Activated T-cell treated with anti-CD3 and anti-CD28 coated beads, Interleukin-2, amount 50 U/mL, for 72 hours (primary cell): ENCODE measurements at regions not wholly inside any gene's neighbourhood (a gene's known extent, or its start where the extent isn't known, plus 50 kb on each side); places are given as distances from the start of the nearest gene placed in this dataset.

Experiments
- ATAC-seq, 2 donors: fragments of 150-1000 bp; cut with Tn5 transposase; replicated peaks in 1 of 2; 2 replicates each; pipeline ENCODE4 v1.10.0; 2021; ENCODE audit warnings: moderate library complexity in 2 of 2, mild to moderate bottlenecking in 1 of 2
- DNase-seq, 2 donors: peaks; one replicate each; pipeline ENCODE4 v3.0.0; 2021 to 2022; ENCODE audit warnings: mixed read lengths in 1 of 2
- H3K27ac Mint-ChIP-seq: one replicate; pipeline ENCODE4 v1.8.0; 2022; ENCODE audit warnings: mild to moderate bottlenecking, moderate library complexity, mixed read lengths
- H3K27me3 Mint-ChIP-seq: one replicate; pipeline ENCODE4 v1.8.0; 2022; ENCODE audit warnings: low read depth, mixed read lengths
- H3K36me3 Mint-ChIP-seq, 2 donors: one replicate each; pipeline ENCODE4 v1.8.0; 2022; ENCODE audit warnings: mixed read lengths in 2 of 2, mild to moderate bottlenecking in 1 of 2; ENCODE audit not compliant: insufficient read depth in 2 of 2
- H3K4me1 Mint-ChIP-seq: one replicate; pipeline ENCODE4 v1.8.0; 2022; ENCODE audit warnings: low read depth, mixed read lengths
- H3K4me3 Mint-ChIP-seq, 2 donors: one replicate each; pipeline ENCODE4 v1.8.0; 2022; ENCODE audit warnings: mild to moderate bottlenecking in 2 of 2, mixed read lengths in 2 of 2, moderate library complexity in 2 of 2
- H3K9me3 Mint-ChIP-seq, 2 donors: one replicate each; pipeline ENCODE4 v1.8.0; 2022; ENCODE audit warnings: mixed read lengths in 2 of 2

DNA sequence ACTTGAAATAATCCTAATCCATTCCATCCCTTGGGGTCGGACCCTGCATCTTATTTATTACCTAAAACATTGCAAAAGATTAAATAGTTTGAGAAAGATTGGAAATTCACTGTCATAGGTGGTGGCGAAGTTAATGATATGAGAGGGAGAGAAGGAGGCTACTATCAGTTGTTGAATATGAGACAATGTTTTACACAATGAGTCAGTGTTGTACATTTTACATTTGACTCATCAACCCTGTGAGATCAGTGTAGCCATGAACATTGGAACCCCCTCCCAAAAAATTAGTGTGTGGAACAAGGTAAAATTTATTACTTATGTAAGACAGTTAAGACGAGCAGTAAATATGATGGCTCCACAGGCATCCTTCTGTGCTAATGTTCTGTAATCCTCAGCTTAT lies 384.3 kb downstream of the MCTP2 start:
- Mint-ChIP-seq H3K4me3 (no peak overlapping the region), H3K9me3 (no peaks in the 10 kb centered on the region), H3K36me3 (no peaks in the 10 kb centered on the region), H3K27ac (no peak overlapping the region), H3K4me1 (no peaks in the 10 kb centered on the region), H3K27me3 (peaks cover 41% of the 10 kb centered on the region)
- peak in 1 of 2 donors; percentile 55 for ATAC-seq
- no peak for DNase-seq

DNA sequence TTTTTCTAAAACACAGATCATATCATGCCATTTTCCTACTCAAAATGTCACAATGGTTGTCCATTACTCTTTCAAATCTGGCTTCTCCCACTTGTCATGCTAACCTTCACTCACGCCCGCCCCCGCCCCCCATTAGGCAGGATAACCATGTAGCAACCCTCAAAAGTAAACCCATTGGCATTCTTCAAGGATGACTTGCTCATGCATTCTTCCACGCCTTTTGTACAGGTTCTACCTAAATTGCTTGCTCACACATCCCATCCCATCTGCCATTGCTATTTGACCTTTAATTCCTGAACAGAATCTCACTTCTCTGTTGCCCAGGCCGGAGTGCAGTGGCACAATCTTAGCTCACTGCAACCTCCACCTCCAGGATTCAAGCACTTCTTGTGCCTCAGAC lies 389.3 kb downstream of the MCTP2 start:
- Mint-ChIP-seq H3K27me3 (peaks cover 7% of the 10 kb centered on the region), H3K27ac (no peak overlapping the region), H3K4me1 (no peaks in the 10 kb centered on the region), H3K9me3 (no peaks in the 10 kb centered on the region), H3K36me3 (no peaks in the 10 kb centered on the region), H3K4me3 (no peak overlapping the region)
- no peak for ATAC-seq
- no peak for DNase-seq

DNA sequence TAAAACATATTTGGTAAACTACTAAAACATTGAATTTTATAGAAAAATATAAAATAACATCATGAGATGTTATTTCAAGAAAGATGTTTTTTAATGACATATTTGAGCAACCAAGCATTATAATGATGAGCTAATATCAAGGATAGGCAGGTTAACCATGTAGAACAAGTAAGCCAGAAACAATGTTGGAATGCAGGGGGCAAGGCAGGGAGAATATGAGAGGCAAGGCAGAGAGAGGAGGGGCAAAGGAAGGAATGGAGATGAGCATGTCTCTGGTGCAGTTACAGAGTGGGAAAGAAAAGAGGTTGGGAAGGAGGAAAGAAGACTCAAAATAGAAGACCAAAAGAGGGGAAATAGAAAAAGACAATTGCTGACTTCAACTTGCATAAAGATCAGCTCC lies 390.4 kb downstream of the MCTP2 start:
- Mint-ChIP-seq H3K36me3 (no peaks in the 10 kb centered on the region), H3K27me3 (peaks cover 7% of the 10 kb centered on the region), H3K4me3 (no peak overlapping the region), H3K27ac (no peak overlapping the region), H3K9me3 (no peaks in the 10 kb centered on the region), H3K4me1 (no peaks in the 10 kb centered on the region)
- DNase-seq (no peak), ATAC-seq (no peak)

DNA sequence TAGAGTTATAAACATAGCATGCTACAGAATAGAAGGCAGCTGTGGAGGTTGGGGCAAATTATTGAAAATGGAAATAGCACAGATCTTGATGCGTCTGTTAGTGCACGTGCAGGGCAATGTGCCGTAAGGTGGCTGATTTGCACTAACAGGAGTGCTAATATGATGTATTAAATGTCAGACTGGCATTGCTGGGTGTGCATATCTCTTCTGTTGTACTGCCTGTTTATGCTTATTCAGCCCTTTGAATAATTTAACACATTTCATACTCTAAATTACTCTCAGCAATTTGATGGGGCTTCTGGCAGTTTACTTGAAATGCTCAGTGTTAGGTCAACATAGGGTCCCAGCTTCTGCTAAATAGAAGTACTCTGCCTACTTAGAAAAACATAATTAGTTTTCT lies 395.6 kb downstream of the MCTP2 start:
- no peak for DNase-seq
- no peak overlapping the region for H3K27ac Mint-ChIP-seq

DNA sequence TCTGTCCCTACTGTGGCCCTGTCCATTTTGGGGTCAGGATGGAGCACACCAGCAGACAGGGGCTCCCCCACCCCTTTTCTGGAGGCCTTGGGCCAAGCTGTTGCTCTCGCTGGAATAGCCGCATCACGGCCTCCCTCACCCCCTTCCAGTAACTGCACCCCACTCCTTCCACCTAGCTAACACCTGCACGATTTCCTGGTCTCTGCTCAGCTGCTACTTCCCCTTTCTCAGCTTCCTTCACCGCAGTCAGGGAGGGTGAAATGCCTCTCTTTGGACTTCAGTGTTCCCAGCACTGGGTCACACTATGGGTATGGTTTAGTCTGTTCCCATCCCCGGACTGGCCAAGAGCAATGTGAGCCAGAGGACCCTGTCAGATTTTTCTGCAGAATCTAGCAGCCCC lies 400.2 kb downstream of the MCTP2 start:
- Mint-ChIP-seq H3K36me3 (no peaks in the 10 kb centered on the region), H3K9me3 (no peaks in the 10 kb centered on the region), H3K4me3 (no peak overlapping the region), H3K27me3 (peaks cover 17% of the 10 kb centered on the region), H3K4me1 (peaks cover 13% of the 10 kb centered on the region), H3K27ac (no peak overlapping the region)
- DNase-seq, result no peak
- peak in 1 of 2 donors; percentile 23 for ATAC-seq

More for the DNA sequence above, 395.6 kb downstream of the MCTP2 start:
- Mint-ChIP-seq H3K27me3 (peaks cover 9% of the 10 kb centered on the region), H3K9me3 (no peaks in the 10 kb centered on the region), H3K4me3 (no peak overlapping the region), H3K4me1 (peaks cover 8% of the 10 kb centered on the region), H3K36me3 (no peaks in the 10 kb centered on the region)
- no peak for ATAC-seq

DNA sequence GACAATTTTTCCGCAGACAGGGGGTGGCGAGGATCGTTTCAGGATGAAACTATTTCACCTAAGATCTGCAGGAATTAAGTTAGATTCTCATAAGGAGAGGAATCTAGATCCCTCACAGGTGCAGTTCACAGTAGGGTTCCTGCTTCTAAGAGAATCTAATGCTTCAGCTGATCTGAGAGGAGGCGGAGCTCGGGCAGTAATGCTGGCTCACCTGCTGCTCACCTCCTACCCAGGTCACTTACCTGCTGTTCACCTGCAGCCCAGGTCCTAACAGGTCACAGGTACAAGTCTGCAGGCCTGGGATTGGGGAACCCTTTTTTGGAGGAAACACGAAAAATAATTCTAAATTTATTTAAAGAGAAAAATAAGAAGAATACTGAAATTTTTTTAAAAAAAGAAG lies 406.8 kb downstream of the MCTP2 start:
- Mint-ChIP-seq H3K4me3 (no peak overlapping the region), H3K9me3 (no peaks in the 10 kb centered on the region), H3K27me3 (peaks cover 6% of the 10 kb centered on the region), H3K36me3 (no peaks in the 10 kb centered on the region), H3K27ac (no peak overlapping the region), H3K4me1 (no peaks in the 10 kb centered on the region)
- ATAC-seq (no peak), DNase-seq (no peak)

DNA sequence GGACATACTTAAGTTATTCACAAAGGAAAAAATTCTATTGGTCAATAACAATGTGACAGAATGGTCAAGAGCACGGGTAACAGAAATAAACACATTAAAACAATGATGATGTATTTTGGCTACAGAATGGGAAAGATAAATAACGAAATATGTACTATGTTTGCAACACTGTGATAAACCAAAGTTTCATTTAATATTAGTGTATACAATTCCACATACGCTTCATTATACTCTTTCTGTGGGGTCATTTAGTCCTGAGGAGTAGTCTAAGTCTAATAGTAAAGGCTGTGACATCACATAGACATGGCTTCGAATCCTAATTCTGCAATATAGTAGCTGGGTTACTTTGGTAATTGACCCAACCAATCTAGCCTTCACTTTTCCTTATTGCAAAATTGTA lies 408.3 kb downstream of the MCTP2 start:
- no peak for ATAC-seq
- Mint-ChIP-seq H3K27me3 (peaks cover 9% of the 10 kb centered on the region), H3K9me3 (no peaks in the 10 kb centered on the region), H3K36me3 (no peaks in the 10 kb centered on the region), H3K4me3 (no peak overlapping the region), H3K27ac (no peak overlapping the region), H3K4me1 (no peaks in the 10 kb centered on the region)
- DNase-seq, result no peak

DNA sequence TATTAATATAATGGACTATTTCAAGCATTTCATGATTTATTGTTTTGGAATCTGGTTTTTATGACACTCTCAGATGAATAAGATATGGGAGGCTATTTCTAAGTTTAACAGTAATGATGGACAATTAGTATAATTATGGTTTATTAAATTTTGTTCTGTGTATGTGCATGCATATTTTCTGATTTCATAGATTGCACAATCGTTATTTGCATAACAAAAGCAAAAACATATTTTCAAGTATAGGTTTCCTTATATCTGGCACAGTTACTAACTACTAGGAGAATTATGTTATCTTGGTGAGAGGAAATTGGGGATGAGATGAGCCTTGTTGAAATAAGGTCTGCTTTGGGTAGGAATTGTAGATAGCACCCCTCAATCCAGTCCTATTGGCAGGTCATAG lies 413.1 kb downstream of the MCTP2 start:
- no peaks in the 10 kb centered on the region for H3K4me1 Mint-ChIP-seq

DNA sequence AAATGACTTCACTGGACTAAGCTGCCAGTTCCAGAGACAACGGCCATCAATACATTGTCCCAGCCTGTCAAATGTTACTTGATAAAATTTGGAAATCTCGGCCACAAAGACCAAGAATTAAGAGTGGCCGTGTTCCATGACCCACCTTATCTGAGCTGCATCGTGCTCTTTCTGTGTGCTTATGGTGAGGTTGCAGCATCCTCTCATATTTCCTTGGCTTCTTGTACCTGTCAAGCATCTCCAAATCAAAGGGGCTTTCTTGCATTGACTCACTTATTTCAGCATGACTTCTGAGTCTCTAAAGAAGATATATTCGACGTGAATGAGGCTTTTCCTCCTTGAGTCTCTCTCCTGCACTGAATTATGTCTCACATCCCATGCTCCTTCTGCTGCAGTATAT lies 421.7 kb downstream of the MCTP2 start:
- Mint-ChIP-seq H3K9me3 (no peaks in the 10 kb centered on the region), H3K27me3 (peaks cover 18% of the 10 kb centered on the region), H3K36me3 (no peaks in the 10 kb centered on the region), H3K4me1 (no peaks in the 10 kb centered on the region), H3K4me3 (no peak overlapping the region), H3K27ac (no peak overlapping the region)
- DNase-seq (no peak), ATAC-seq (no peak)

More for the DNA sequence above, 413.1 kb downstream of the MCTP2 start:
- Mint-ChIP-seq H3K4me3 (no peak overlapping the region), H3K36me3 (no peaks in the 10 kb centered on the region), H3K27me3 (peaks cover 24% of the 10 kb centered on the region), H3K27ac (no peak overlapping the region), H3K9me3 (no peaks in the 10 kb centered on the region)
- ATAC-seq (no peak), DNase-seq (no peak)

DNA sequence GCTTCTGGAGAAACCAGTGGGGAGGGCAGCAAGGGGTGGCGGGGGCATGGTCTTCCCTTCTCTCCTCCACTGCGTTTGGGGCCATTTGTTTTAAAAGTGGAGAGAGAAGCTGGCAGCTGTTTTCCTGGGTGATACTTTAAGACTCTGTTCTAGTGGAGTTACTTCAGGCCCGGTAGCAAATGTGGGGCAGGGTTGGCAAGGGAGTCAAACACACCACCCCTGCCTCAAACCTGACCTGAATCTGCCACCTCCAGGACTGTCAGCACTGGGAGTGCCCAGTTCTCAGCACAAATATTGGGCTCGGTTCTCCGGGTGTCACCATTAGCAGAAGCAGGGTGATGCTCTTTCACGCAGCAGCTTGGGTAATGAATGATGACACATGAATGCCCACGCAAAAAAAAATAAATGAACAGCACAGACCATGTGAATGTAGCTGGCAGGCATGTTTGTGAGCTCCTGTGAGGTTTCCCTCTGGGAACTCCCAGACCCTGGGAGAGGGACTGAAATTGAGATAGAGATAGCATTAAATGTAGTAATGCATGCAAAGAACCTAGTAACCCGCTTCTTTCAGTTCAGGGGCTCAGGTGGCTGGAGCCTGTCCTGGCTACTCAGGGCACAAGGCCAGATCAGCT lies 424.0 kb downstream of the MCTP2 start:
- no peaks in the 10 kb centered on the region for H3K4me1 Mint-ChIP-seq
- H3K27ac Mint-ChIP-seq, result no peak overlapping the region
- no peak for ATAC-seq

DNA sequence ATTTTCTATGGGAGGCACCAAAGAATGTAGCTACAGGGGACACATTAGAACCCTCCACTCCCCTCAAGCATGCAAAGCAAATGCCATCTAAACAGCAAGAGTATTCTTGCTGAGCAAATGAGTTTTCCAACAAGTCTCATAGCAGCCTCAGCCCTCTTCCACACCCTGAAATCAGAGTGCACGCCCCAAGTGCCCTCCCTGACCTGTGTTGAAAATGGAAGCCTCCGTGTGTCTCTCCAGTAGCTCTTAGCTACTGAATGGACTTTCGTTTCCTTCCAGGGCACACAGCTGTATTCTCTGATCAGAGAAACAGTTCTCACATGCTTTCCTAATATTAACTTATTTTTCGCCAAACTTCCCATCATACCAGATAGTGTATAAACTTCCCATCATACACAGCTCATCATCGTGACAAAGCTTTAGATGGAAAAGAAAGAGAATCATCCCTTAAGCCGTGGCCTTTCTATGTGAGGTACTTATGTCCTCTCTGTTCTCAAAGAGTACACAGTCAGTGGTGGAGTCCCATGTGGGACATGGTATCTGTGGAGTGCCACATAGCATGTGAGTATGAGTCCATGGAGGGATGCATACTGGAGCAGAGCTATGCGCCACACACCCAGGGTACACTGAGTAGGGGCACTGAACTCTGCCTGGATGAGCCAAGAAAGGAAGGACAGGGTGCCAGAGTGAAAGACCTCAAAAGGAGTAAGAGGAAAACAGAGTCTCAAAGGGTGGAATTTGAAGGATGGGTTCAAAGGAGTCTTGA lies 434.5 kb downstream of the MCTP2 start:
- H3K4me1 Mint-ChIP-seq, result no peaks in the 10 kb centered on the region
- no peaks in the 10 kb centered on the region for H3K36me3 Mint-ChIP-seq
- peaks cover 46% of the 10 kb centered on the region for H3K27me3 Mint-ChIP-seq
- no peak overlapping the region for H3K4me3 Mint-ChIP-seq
- no peak overlapping the region for H3K27ac Mint-ChIP-seq
- DNase-seq (no peak), ATAC-seq (no peak)
- H3K9me3 Mint-ChIP-seq, result no peaks in the 10 kb centered on the region

More for the DNA sequence above, 424.0 kb downstream of the MCTP2 start:
- no peak overlapping the region for H3K4me3 Mint-ChIP-seq
- H3K36me3 Mint-ChIP-seq, result no peaks in the 10 kb centered on the region
- no peak for DNase-seq
- peaks cover 18% of the 10 kb centered on the region for H3K27me3 Mint-ChIP-seq
- no peaks in the 10 kb centered on the region for H3K9me3 Mint-ChIP-seq

DNA sequence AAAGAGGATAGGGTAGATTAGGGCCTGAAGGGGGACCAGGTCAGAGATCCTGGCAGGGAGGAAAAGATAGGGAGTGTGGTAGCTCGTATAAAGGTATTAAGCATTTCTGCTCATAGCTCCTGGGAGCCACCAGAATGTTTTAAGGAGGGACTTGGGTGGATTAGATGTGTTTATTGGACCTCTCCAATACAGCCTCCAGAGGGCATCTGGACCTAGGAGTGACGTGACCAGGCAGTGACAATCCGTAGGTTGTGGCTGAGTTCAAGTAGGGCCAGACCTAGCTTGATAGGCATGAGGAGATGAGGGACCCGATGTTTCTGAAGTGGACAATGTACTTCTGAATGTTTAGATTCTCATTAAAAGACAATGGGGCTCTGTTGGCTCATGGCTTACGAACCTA lies 435.2 kb downstream of the MCTP2 start:
- no peak for DNase-seq
- H3K36me3 Mint-ChIP-seq, result no peaks in the 10 kb centered on the region
- H3K9me3 Mint-ChIP-seq, result no peaks in the 10 kb centered on the region
- H3K27ac Mint-ChIP-seq, result no peak overlapping the region
- peaks cover 50% of the 10 kb centered on the region for H3K27me3 Mint-ChIP-seq
- no peak overlapping the region for H3K4me3 Mint-ChIP-seq
- no peaks in the 10 kb centered on the region for H3K4me1 Mint-ChIP-seq
- ATAC-seq, result no peak

DNA sequence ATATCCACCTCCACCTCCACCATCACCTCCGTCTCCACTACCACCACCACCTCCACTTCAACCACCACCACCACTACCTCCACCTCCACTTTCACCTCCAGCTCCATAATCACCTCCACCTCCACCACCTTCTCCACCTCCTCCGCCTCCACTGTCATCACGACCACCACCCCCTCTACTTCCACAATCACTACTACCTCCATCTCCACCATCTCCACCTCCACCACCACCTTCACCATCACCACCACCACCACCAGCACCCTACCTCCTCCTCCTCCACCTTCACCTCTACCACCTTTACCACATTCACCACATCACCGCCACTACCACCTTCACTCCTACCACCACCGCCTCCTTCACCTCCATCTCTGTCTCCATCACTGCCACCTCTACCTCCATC lies 435.7 kb downstream of the MCTP2 start:
- no peak for DNase-seq
- Mint-ChIP-seq H3K4me1 (no peaks in the 10 kb centered on the region), H3K36me3 (no peaks in the 10 kb centered on the region), H3K4me3 (no peak overlapping the region), H3K27me3 (peaks cover 56% of the 10 kb centered on the region), H3K27ac (no peak overlapping the region), H3K9me3 (no peaks in the 10 kb centered on the region)
- no peak for ATAC-seq
